KOPT-K1 (cell line): ENCODE measurements at regions not wholly inside any gene's neighbourhood (a gene's known extent, or its start where the extent isn't known, plus 50 kb on each side); places are given as distances from the start of the nearest gene placed in this dataset.

Experiments
- H3K27ac ChIP-seq: fragments of 200-600 bp; sonication (generic); 2 replicates; pipeline ENCODE4 v1.5.1; 2016; ENCODE audit warnings: antibody characterized with exemption, mild to moderate bottlenecking, low read depth, low read length; ENCODE audit not compliant: poor library complexity, severe bottlenecking
- H3K36me3 ChIP-seq: fragments of 200-600 bp; sonication (generic); 2 replicates; pipeline ENCODE4 v1.5.1; 2017; ENCODE audit warnings: antibody characterized with exemption, mild to moderate bottlenecking, low read length, moderate library complexity; ENCODE audit not compliant: insufficient read depth
- H3K9me3 ChIP-seq: fragments of 200-600 bp; sonication (generic); 2 replicates; pipeline ENCODE4 v1.5.1; 2017; ENCODE audit warnings: antibody characterized with exemption, low read length, mild to moderate bottlenecking; ENCODE audit not compliant: insufficient read depth, poor library complexity, severe bottlenecking

DNA sequence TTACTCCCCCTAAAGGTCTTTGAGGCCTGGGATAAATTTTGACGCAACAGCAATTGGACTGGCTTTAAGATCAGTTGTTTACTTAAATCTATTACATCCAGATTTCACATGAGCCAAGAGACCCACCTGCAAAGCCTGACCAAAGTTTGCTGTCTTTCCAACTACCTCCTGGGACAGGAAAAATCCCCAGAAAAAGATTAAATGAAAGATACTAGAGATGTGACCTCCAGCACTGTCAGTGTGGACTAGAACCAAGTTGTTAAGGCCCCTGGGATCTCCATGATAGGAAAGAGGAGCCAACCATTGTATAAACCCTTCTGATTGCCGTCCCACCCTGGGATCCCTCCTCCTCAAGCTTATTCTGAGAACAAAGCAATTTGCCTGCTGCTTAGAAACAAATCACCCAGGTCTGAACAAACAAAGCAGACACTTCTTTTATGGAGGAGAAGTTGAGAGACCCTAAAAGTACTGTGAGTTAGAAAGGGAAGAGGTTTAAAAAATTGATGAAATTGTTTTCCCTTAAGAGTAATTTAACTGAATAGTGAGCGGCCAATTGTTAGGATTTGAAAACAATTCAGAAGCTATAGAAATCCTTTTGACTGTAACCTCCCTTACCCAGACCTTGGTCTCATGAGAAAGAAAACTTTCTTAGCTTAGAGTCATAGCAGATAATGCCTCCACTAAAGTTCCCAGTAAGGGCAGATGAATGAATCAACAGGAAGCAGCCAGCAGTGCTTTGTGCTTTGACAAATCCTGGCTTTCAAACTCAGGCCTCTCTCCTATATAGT lies 255.2 kb downstream of the TMEM167A start:
- Histone ChIP-seq H3K36me3 (no peaks in the 10 kb centered on the region), H3K27ac (peak overlapping the region; percentile 55), H3K9me3 (no peaks in the 10 kb centered on the region)

GRCh38 chr5:82820961-82821845 lies 256.0 kb downstream of the TMEM167A start:
- H3K9me3 ChIP-seq = no peaks in the 10 kb centered on the region
- no peaks in the 10 kb centered on the region for H3K36me3 ChIP-seq
- peak overlapping the region; percentile 55 for H3K27ac ChIP-seq

DNA sequence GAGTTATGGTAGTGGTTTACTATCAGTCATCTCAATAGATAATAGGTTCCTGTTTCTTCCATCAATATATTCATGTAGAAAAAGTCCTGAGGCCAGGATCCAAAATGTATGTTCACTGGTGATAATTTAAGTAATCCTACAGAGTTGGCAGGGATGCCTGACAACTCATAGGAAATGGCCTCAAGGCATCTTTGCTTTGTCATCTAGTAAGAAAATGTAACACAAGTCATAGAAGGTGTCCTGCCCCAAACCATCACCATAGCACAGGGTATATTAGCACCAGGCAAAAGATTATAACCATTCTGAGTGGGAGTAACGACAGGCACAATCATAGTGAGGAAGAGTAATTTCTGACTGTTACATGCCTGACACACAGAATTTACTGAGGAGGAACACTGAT lies 257.0 kb downstream of the TMEM167A start:
- Histone ChIP-seq H3K27ac (peak overlapping the region; percentile 55), H3K36me3 (no peaks in the 10 kb centered on the region), H3K9me3 (no peaks in the 10 kb centered on the region)

GRCh38 chr5:82817897-82818676 lies 259.1 kb downstream of the TMEM167A start:
- H3K9me3 ChIP-seq = no peaks in the 10 kb centered on the region
- no peaks in the 10 kb centered on the region for H3K36me3 ChIP-seq
- no peak overlapping the region for H3K27ac ChIP-seq

- Histone ChIP-seq H3K9me3 (no peaks in the 10 kb centered on the region), H3K36me3 (no peaks in the 10 kb centered on the region), H3K27ac (no peak overlapping the region)
Measured at GRCh38 chr5:82816926-82817325, 260.3 kb downstream of the TMEM167A start.

- Histone ChIP-seq H3K9me3 (no peaks in the 10 kb centered on the region), H3K27ac (no peak overlapping the region), H3K36me3 (no peaks in the 10 kb centered on the region)
Measured at GRCh38 chr5:82815871-82816270, 261.3 kb downstream of the TMEM167A start.

GRCh38 chr5:82813861-82814260 lies 263.3 kb downstream of the TMEM167A start:
- H3K36me3 ChIP-seq = no peaks in the 10 kb centered on the region
- no peak overlapping the region for H3K27ac ChIP-seq
- no peaks in the 10 kb centered on the region for H3K9me3 ChIP-seq

DNA sequence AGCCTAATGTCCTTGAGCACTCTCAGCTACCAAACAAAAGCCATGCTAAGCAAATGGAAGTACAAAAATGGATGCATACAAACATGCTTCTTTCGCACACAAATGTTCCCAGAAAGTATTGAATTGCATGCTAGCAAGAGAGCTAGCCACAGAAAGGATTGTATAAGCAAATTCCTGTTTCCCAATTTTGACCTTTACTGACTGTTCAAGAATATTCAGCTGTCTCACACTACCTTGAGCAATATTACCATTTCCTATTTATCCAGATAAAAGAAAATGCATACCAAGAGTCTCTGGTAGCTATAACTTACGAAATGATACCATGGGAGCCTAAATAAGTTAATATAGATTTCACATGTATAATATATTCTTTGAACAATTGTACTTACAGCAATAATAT lies 264.6 kb downstream of the TMEM167A start:
- no peaks in the 10 kb centered on the region for H3K36me3 ChIP-seq
- no peak overlapping the region for H3K27ac ChIP-seq
- H3K9me3 ChIP-seq = no peaks in the 10 kb centered on the region

- H3K27ac ChIP-seq = no peak overlapping the region
- H3K9me3 ChIP-seq = no peaks in the 10 kb centered on the region
- no peaks in the 10 kb centered on the region for H3K36me3 ChIP-seq
Measured at GRCh38 chr5:82811490-82811889, 265.7 kb downstream of the TMEM167A start.

DNA sequence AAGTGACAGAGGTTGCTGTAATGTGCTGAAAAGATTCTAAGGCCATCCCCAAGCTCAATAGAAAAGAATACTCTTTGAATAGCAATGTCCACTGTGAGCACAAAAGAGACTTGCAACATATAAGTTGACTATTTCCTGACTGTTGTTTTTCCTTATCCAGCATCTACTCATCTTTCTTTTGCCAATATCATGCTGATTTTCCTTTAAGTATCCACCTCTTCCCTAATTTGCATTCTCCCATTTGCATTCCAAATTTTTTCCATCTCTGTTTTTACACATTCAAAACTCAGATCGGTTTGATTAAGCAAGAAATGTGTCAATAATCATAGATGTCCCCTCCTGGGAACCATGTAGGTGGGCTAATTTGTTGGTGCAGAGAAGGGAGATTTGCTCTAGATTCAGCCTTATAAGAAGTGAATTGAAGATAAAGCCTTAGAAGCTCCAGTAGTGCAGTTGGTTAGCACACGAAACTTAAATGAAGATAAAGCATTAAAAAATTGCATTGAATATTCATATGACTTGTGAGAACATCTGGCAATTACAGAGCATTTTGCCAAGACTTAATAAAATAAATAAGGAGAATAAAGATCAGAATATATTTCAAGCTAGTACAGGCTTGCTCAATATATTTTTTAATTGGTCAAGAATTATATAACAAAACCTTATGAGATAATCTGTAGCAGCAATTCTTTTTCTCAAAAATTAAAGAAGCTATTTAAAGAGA lies 267.6 kb downstream of the TMEM167A start:
- Histone ChIP-seq H3K36me3 (no peaks in the 10 kb centered on the region), H3K27ac (no peak overlapping the region), H3K9me3 (no peaks in the 10 kb centered on the region)

- Histone ChIP-seq H3K36me3 (no peaks in the 10 kb centered on the region), H3K9me3 (no peaks in the 10 kb centered on the region), H3K27ac (no peak overlapping the region)
Measured at GRCh38 chr5:82808960-82809359, 268.2 kb downstream of the TMEM167A start.

DNA sequence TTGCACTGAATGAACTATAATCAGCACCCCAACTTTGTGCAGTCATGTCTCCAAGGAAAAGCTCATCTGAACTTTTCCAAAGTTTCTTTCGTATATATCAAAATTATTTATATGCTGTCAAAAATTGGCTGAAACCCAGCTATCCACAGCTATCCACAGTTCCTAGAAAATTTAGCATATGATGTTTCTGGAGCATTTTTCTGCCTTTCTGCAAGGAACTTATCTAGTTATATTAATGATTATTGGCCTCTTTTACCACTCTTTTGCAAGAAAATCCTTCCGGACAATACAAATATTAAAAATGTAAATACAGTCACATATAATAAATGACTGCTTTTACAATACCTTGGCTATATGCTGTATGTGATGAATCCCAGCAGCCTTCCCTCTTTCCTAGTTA lies 270.2 kb downstream of the TMEM167A start:
- H3K36me3 ChIP-seq = no peaks in the 10 kb centered on the region
- H3K27ac ChIP-seq = no peak overlapping the region
- no peaks in the 10 kb centered on the region for H3K9me3 ChIP-seq

DNA sequence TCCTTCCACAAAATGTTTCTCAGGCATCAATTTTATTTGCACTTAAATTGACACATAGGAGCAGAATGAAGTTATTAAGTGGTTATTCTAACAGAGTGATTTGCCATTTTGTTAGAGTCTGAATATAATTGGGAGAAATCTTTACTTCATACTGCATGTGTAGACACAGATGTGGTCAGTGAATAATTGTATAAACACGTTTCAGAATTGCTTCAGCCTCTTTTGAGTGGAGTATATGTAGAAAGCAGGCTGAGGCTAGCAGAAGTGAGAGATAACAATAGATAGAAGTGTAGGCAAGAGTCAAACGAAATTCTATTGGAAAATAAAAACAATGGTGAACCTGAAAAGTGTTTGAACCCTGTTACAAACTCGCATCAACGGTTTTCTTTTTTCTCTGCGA lies 270.7 kb downstream of the TMEM167A start:
- H3K9me3 ChIP-seq = no peaks in the 10 kb centered on the region
- no peaks in the 10 kb centered on the region for H3K36me3 ChIP-seq
- no peak overlapping the region for H3K27ac ChIP-seq

- H3K9me3 ChIP-seq = no peaks in the 10 kb centered on the region
- H3K27ac ChIP-seq = no peak overlapping the region
Measured at GRCh38 chr5:82804155-82804690, 273.0 kb downstream of the TMEM167A start.

More at GRCh38 chr5:82804155-82804690, 273.0 kb downstream of the TMEM167A start:
- no peaks in the 10 kb centered on the region for H3K36me3 ChIP-seq
